ENCODE measurements at regions not wholly inside any gene's neighbourhood (a gene's known extent, or its start where the extent isn't known, plus 50 kb on each side); places are given as distances from the start of the nearest gene placed in this dataset.

DNA sequence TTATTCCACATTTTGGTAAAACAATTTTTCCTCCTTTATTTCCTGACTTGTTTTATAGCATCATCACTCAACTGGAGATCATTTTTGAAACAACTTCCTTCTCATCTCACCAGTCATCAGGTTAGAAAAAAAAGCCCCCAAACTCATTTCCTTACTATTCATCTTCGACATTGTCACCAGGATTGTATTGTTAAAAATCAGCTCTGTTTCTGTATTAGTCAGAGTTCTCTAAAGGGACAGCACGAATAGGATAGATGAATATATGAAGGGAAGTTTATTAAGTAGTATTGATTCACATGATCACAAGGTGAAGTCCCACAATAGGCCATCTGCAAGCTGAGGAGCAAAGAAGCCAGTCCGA is 392.6 kb downstream of the FUT8 start:
- TF ChIP-seq CTCF (conservative IDR thresholded peaks at IDR 0.05 in 1 of 2, IDR thresholded peaks at IDR 0.05 in 1 of 2; ENCODE audit: low read depth in 1 of 2, low read length in 2 of 2) (no peak), EZH2 (IDR thresholded peaks at IDR 0.05; ENCODE audit: low read length, missing control alignments) (no peak)

All from fibroblast of lung (primary cell).